CD4-positive, alpha-beta T cell treated with Interleukin-4 for 4 hours (primary cell): ENCODE measurements at regions not wholly inside any gene's neighbourhood (a gene's known extent, or its start where the extent isn't known, plus 50 kb on each side); places are given as distances from the start of the nearest gene placed in this dataset.

Experiments
- DNase-seq: peaks from one replicate; pipeline ENCODE4 v3.0.0-alpha.2; 2020

DNA sequence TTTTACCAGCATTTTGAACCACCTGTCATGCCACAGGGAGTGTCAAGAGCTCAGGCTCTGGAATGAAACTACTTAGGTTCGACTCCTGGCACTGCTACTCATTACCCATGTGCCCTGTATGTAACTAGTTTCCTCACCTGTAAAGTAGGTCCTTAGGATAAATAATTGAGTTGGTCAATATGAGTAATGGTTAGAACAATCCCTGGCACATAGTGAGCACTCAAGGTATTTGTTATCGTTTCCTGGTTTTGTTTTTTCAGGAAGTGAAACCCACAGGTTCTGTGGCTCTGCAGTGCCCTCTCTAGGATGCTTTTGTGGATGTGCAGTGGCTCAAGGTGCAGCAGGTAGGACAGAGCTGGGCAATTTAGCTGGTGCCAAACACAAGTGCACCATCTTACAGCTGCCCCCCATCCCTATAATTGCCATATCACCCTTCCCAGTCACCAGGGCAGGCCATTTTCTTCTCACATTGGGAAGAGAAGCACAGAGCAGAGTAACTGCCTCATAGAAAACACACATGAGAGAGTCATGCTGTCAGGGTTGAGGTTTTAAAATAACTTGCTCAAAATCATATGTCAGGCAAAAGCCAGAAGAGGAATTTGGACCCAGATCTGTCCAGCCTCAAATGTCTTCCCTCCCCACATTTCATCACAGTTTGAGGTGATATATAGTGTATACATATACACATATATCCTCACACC is 297.5 kb downstream of the RPAP3 start:
- peak; percentile 53 for DNase-seq

DNA sequence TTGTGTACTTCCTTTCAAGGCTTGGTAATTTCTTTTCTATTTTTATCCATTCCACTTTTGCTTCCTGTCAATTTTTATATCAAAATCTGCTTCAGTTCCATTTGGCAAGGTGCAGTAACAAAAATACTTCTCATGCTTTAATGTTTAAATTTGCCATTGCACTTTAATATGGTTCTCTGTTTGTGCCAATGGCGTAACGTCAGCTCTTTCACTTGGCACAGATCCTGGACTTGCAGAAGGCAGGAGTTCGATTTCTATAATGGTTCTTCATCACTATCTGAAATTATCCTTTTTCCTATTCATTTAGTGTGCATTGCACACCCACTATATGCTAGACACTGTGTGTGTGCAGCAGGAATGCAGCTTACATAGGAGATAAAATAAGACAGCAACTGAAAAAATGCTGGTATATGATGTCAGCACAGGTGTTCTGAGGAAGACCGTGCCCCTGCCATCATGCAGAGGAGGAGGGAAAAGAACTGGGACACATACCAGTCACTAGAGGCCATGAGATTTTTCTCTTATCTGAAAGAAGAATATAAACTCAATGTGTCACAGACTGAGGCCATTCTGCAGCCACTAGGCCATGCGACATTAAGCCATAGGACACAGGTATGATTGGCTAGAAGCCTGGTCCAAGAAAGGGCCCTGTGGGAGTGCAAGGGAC is 298.2 kb downstream of the RPAP3 start:
- no peak for DNase-seq

DNA sequence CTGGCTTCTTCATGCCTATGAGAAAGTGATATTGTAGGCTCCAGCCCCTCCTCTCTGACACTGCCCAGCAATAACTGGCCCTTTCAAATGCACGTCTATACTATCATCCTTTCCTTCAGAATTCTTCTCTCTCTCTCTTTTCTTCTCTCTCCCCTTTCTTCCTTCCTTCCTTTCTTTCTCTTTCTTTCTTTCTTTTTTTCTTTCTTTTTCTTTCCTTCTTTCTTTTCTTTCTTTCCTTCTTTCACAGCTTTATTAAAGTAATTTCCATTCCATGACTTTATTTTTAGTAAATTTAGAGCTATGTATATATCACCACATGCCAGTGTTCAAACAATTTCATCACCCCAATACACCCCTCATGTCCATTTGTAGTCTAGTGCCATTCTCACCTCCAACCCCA is 302.1 kb downstream of the RPAP3 start:
- no peak for DNase-seq

DNA sequence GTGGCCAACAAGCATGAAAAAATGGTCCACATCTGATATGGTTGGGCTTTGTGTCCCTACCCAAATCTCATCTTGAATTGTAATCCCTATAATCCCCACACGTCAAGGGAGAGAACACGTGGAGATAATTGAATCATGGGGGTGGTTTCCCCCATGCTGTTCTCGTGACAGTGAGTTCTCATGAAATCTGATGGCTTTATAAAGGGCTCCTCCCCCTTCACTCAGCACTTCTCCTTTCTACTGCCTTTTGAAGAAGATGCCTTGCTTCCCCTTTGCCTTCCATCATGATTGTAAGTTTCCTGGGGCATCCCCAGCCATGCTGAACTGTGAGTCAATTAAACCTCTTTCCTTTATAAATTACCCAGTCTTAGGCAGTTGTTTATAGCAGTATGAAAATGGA is 304.6 kb downstream of the RPAP3 start:
- peak; percentile 37 for DNase-seq

DNA sequence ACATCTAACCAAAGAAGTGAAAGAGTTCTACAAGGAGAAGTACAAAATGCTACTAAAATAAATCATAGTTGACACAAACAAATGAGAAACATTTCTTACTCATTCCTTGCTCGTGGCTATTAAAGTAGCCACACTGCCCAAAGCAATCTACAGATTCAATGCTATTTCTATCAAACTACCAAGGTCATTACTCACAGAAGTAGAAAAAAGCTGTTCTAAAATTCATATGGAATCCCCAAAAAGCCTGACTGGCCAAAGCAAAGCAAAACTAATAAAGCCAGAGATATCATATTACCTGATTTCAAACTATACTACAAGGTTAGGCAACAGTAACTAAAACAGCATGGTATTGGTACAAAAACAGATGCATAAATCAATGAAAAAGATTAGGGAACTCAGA is 305.6 kb downstream of the RPAP3 start:
- no peak for DNase-seq

DNA sequence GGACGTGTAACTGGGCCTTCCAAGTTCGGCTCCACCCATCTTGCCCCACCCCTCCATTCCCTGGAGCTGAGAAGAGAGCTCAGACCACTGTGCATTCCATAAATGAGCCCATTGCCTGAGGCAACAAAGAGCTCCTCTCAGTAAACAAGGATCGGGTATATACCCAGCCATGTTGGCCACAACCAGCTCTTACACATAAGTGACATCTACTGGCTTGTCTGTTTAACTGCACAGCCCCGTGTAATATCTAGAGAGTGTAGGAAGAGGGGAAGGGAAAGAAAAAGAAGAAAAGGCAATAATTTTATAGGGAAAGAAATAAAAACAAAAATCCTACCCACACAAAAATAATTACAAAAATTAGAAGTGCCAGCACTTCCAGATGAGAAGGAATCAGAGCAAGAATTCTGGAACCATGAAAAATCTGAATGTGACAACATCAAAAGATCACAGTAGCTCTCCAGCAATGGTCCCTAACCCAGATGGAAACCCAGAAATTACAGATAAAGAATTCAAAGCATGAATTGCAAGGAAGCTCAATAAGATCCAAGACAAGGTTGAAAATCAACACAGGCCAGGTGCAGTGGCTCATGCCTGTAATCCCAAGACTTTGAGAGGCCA is 308.1 kb downstream of the RPAP3 start:
- peak; percentile 75 for DNase-seq

DNA sequence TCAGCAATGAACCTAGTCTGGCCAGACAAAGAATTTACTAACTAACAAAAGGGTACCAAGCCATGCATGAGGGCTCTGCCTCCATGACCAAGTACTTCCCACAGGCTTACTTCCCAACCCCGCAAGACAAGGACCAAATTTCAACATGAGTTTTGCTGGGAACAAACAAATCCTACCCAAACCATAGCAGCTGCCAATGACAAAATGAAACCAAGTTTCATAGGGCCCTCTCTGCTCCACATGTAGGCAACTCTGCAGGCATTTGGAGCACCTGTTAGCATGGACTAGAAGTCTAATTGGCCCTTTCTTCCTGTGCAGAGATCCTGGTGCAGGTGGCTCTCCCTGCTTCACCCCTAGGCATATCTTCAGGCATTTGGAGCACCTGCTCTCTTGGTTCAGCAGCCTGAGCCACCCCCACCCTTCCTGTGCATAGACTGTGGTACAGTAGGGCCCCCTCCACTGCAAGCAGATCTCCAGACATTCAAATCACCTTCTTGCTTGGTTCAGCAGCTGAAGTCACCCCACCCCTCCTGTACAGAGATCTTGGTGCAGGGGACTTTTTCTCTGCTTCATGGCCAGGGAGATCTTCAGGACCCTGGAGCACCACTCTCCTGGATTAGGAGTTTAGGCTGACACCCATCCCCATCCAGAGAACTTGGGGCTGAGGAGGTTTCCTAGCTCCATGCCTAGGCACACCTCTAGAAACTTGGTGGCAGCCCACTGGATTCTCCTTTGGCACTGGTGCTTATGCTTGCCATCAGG is 308.7 kb downstream of the RPAP3 start:
- DNase-seq = peak; percentile 37

DNA sequence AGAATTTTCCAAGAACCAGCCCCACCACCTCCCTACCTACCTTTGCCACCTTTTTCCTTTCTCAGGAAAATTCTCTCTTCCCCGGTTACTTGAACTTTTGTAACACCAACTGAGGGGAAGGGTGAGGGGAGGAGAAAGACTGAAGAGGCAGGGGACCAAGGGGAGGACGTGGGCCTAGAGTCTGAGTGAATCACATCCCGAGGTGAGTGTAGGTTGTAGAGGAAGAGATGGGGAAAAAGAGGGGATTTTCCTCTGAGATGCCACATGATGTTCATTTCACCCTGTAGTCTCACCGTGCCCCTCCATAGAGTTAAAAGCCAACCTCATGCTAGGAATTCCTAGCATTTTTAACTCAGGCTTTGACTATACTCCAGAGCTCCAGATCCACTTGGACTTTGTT is 311.8 kb downstream of the RPAP3 start:
- DNase-seq = peak; percentile 15

DNA sequence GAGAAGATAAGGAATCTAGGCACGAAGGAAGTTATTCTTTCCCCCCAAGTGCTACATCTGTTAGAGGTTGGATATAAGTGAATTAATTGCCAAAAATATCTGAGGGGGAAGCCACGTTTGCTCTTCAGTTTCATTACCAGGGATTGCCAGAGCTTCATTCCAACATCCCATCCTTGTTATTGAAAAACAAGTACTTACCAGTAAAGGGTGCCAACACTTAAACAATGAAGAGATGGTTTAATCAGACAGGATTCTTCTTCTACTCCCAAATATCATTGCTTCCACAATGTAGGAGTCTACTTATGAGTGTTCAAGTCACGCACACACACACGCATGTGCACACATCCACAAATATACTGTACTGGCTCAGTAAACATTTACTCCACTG is 312.4 kb downstream of the RPAP3 start:
- DNase-seq = no peak

DNA sequence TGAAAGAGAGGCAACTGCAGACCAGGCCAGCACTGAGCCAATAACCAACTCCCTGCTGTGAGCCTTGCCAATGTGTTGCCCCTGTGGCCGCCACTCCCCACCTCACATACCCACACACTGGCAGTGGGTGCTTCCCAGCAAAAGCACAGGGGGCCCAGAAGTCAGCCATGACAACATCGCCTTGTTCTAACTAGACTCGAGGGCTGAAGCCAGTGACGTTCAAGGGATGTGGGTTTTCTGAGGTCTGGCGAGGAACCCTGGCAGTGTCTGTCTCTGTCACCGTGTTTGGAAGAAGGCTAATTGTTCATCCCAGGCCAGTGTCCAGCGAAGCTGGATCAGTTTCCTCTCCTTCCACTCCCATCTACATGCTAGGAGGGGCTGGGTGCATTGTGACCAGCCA is 311.8 kb upstream of the AMIGO2 start:
- peak; percentile 67 for DNase-seq

DNA sequence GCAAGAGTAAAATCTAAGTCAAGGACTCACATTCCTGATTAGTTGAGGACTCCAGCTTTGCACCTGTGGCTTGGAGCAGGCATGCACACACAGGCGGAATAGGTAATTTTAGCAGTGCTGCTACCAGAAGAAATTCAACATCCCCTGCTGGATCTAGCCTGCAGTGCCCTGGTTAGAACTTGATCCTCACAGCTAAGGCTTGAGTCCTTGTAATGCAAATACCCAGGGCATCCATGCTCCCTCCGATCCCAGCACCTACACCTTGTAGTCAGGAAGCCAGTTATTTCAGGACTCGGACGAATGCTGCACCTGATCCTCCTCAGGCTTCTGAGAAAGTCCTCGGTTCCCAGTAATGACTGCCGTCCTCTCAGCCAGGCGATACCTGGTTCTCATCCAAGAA is 309.0 kb upstream of the AMIGO2 start:
- DNase-seq = no peak

DNA sequence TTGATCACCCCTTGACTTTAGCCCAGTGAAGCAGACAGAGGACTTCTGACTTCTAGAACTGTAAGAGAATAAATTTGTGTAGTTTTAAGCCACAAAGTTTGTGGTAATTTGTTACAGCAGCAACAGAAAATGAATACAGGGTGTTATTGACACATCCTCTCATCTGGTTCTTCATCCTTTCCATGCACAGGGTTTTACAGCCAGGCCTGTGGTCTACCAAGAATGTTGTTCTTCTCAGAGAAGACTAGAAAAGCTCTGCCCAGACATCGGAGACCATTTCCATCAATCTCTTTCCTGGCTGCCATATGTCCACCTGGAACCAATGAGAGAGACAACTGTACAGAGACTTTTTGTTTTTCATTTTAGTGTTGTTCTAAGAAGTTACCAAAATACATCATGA is 308.2 kb upstream of the AMIGO2 start:
- DNase-seq = no peak

DNA sequence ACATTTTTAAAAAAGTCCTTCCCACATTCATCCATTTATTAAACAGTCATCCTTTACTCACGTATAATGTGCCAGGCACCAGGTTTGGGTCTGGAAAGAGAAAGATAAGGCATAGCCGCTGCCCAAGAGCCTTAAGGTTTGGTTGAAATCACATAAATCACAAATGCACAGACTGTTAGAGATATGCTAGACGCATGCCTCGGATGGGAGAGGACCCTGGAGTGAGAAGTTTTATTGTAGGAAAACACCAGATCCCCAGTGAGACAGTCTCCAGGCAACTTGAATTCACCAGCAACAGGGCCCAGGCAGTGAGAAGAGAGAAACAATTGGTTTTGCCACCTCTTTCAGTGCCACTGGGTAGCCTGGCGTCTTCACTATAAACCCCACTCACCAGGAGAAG is 305.9 kb upstream of the AMIGO2 start:
- no peak for DNase-seq

DNA sequence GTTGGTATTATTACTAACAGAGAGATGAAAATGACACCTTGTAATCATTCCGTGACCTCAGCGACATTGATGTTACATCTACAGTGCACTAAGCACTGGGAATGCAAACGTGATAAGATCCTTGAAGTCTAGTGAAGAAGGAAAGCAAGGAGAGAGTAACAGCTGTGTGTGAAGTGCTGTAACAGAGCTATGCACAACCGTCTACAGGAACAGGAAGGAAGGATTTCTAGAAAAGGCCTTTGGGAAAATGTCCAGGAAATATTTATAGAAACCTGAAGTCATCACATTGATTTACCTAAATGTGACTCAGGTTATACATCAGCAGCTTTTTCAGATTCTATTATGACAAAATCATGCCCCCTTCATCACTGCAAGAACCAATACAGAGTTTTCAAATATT is 304.2 kb upstream of the AMIGO2 start:
- no peak for DNase-seq

DNA sequence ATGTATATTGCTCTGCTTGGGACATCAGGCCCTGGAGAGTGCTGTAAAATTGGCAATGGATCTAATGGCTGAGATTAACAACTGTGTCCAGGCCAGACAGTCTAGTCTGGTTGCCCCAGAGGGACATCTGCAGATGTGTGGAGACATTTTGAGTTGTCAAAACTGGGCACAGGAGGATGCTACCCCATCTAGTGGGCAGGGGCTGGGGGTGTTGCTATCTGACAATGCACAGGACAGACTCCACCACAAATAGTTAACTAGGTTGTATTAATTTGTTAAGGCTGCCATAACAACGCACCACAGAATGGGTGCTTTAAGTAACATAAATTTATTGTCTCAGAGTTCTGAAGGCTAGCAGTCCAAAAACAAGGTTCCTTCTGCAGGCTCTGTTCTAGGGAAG is 302.5 kb upstream of the AMIGO2 start:
- no peak for DNase-seq

DNA sequence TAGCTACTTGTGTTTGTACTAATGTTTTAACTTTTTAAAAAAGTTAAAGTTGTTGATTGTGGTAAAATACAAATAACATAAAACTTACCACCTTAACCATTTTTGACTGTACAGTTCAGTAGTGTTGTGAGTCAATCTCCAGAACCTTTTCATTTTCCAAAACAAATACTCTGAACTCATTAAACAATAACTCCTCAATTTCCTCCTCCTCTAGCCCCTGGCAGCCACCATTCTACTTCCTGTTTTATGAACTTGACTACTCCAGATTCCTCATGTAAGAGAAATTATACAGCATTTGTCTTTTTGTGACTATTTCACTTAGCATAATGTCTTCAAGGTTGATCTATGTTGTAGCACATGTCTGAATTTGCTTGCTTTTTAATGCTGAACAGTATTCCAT is 299.1 kb upstream of the AMIGO2 start:
- DNase-seq = no peak

DNA sequence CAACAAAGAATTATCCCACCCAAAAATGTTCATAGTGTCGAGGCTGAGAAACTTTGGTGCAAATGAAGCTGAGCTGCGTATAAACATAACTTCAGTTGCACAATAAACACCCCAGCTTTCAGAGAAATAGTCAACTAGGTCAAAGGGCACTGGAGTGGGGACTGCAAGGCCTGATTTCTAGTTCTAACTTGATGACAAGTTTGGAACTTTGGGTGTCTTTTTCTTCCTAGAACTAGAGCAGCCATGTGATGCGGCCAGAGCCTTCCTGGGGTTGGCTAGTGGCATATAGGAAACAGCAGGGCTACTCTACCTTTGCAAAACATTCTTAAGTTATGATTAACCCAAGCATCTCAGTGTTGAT is 298.4 kb upstream of the AMIGO2 start:
- DNase-seq = no peak

DNA sequence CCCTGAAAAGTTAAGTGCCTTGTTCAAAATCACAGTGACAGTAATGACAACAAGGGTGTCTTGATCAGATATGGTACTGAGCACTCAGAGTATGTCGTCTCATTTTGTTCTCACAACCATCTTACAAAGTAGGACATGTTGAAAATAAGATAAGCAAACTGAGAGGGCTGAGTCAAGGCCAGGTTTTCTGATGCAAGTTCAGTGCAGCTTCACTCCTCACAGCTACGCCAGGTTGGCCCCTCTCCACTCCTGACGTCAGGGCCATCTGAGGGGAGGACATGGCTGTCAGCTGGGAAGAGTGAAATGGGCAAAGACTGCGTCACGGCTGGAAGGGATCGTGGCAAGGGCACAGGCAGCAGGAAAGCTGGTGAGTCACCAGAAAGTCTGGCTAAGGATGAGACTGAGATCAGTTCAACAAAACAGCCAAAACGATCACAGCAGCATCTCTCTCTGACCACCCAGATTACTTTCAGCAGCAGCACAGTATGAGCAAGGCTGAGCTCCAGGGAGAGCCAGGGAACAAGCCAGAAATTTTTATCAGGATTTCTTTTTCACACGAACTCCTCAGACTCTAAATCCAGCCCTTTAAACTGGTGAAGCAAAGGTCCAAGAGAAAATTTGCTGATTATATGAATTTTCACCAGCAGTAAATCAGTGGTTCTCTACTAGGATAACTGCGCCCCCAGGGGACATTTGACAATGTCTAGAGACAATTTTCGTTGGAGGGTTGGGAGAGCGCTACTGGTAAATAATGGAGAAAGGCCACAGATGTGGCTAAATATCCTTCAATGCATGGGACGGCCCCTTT is 297.9 kb upstream of the AMIGO2 start:
- DNase-seq = no peak

DNA sequence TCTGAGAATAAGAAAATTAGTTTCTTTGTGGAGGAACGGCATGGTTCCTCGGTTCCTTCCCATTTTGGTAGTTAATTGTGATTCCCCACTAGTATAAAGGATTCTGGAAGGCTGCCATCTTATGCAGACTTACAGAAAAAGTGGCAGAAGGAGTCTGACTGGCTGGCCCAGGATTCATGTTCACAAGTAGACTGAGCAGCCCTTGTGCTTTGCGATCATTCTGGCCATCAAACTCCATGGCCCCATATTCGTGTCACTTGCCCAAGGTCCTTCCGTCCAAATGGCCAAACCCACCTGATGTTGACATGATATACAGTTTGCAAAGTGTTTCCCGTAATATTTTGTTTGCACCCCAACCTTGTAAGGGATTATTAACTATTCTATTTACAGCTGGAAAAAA is 297.2 kb upstream of the AMIGO2 start:
- no peak for DNase-seq

DNA sequence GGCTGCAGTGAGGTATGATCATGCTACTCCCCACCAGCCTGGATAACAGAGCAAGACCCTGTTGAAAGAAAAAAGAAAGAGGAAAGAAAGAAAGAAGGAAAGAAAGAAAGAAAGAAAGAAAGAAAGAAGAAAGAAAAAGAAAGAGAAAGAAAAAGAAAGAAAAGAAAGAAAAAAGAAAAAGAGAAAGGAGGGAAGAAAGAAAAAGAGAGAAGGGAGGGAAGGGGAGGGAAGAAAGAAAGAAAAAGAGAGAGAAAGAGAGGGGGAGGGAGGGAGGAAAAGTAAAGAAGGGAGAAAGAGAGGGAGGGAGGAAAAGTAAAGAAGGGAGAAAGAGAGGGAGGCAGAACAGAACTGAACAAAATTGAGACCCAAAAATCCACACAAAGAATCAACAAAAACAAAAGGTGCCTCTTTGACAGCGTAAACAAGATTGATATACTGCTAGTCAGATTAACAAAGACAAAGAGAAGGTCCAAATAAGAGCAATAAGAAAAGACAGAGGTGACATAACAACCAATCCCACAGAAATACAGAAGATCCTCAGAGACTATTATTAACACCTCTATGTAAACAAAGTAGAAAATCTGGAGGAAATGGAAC is 293.9 kb upstream of the AMIGO2 start:
- no peak for DNase-seq

DNA sequence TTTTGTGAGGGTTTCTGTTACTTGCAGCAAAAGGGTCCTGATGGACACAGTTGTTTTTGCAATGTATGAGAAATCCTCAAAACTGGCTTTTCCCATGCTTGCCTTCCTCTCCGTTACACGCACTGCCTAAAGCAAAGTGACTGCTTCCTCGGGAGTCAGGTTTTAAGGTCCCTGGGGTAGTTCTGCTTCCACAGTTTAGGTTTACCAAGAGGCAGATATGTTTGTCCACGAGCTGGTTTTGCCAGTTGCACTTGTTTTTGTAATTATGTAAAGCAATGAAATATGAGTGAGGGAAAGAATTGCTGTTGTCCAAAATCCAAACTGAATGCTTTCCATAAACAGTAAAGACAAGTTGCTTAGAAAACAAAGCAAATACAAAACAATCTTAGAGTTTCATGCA is 290.7 kb upstream of the AMIGO2 start:
- DNase-seq = no peak

DNA sequence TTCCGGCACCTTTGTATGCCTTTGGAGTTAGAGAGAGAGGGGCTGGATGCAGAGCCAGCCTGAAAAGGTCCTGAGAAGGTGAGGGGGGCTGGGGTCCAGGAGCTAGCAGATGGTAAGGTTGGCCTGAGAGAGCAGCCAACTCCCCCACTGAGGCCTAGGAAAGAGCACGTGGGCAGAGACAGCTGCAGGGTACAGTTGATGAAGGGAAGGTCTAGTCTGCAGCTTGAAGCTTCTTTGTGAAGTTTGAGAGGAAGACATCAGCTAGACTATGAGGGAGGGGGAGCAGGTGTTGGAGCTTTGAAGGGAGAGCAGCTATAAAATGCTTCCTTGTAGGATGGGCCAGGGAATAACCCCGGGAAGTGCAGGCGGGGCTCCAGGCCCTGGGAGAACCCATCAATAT is 289.3 kb upstream of the AMIGO2 start:
- DNase-seq = no peak
